ENCODE measurements at regions not wholly inside any gene's neighbourhood (a gene's known extent, or its start where the extent isn't known, plus 50 kb on each side); places are given as distances from the start of the nearest gene placed in this dataset.

GRCh38 chr6:168905451-168906090 is 348.1 kb downstream of the THBS2 start:
- Histone ChIP-seq H2AFZ (ENCODE audit: low read depth) (no peak overlapping the region), H3K9me2 (no peaks in the 10 kb centered on the region), H3K4me3 (ENCODE audit: low read depth in 2 of 2, low read length in 1 of 2) (no peak overlapping the region), H3K4me2 (no peak overlapping the region), H3K27ac (ENCODE audit: low read depth in 2 of 2, low read length in 1 of 2) (no peak overlapping the region), H3K4me1 (ENCODE audit: control insufficient read depth in 1 of 2, insufficient read depth in 2 of 2, low read depth in 1 of 2, low read length in 1 of 2) (peaks cover 0 to 2% of the 10 kb centered on the region in 2 experiments; a peak in 1 of 4 replicates), H4K20me1 (ENCODE audit: insufficient read depth) (no peaks in the 10 kb centered on the region), H3K79me2 (ENCODE audit: insufficient read depth) (no peaks in the 10 kb centered on the region), H3K36me3 (replicated peaks in 1 of 2; ENCODE audit: control insufficient read depth in 1 of 2, insufficient read depth in 2 of 2, low read length in 1 of 2) (no peaks in the 10 kb centered on the region), H3F3A (replicated peaks; ENCODE audit: insufficient read depth) (no peaks in the 10 kb centered on the region), H3K9ac (no peak overlapping the region), H3K27me3 (ENCODE audit: insufficient read depth) (no peaks in the 10 kb centered on the region), H3K9me3 (no peaks in the 10 kb centered on the region)
- CTCF ChIA-PET: no interaction called here
- no peak for TF ChIP-seq FOXJ3 (CRISPR knock-in tag; IDR thresholded peaks at IDR 0.05)
- no peak for TF ChIP-seq NRF1 (IDR thresholded peaks at IDR 0.05; ENCODE audit: low read depth, low read length)
- TF ChIP-seq EP300 (IDR thresholded peaks at IDR 0.05; ENCODE audit: borderline replicate concordance in 1 of 2, low read depth in 1 of 2, low read length in 1 of 2): no peak
- TF ChIP-seq RFX5 (IDR thresholded peaks at IDR 0.05; ENCODE audit: low read length): no peak
- no peak for TF ChIP-seq CTCF (IDR thresholded peaks at IDR 0.05)
- TF ChIP-seq RAD21 (IDR thresholded peaks at IDR 0.05; ENCODE audit: low read length): no peak
- TF ChIP-seq EZH2phosphoT487 (IDR thresholded peaks at IDR 0.05; ENCODE audit: borderline replicate concordance, low read depth): no peak
- TF ChIP-seq REST (IDR thresholded peaks at IDR 0.05; ENCODE audit: low read depth, low read length): no peak
- TF ChIP-seq CHD2 (IDR thresholded peaks at IDR 0.05; ENCODE audit: low read length, partially characterized antibody): no peak
- no peak for TF ChIP-seq FOXM1 (IDR thresholded peaks at IDR 0.05; ENCODE audit: low read depth)
- no peak for TF ChIP-seq MAX (IDR thresholded peaks at IDR 0.05; ENCODE audit: low read depth)
- TF ChIP-seq GABPA (IDR thresholded peaks at IDR 0.05; ENCODE audit: low read depth): no peak
- no peak for TF ChIP-seq SIN3A (IDR thresholded peaks at IDR 0.05; ENCODE audit: borderline replicate concordance, low read depth, low read length)
- TF ChIP-seq RCOR1 (IDR thresholded peaks at IDR 0.05; ENCODE audit: low read length): no peak
- no peak for TF ChIP-seq RXRA (IDR thresholded peaks at IDR 0.05; ENCODE audit: borderline replicate concordance, low read depth)
- TF ChIP-seq ELF1 (IDR thresholded peaks at IDR 0.05): no peak
- TF ChIP-seq FOSL2 (IDR thresholded peaks at IDR 0.05; ENCODE audit: borderline replicate concordance, low read depth): no peak
- TF ChIP-seq SMC3 (IDR thresholded peaks at IDR 0.05; ENCODE audit: low read depth, low read length): no peak
- WGBS (ENCODE audit: low lambda C conversion rate): 36% methylated on average over 7 of the region's 7 CpGs
- POLR2A ChIA-PET: no interaction called here
- DNase-seq: no peak
